Lower leg skin (tissue), 4 donors: ENCODE measurements at regions not wholly inside any gene's neighbourhood (a gene's known extent, or its start where the extent isn't known, plus 50 kb on each side); places are given as distances from the start of the nearest gene placed in this dataset.

Experiments
- DNase-seq, 2 donors: peaks; one replicate each; pipeline ENCODE4 v3.0.0-alpha.2; 2019; ENCODE audit warnings: low spot score in 2 of 2
- H3K4me3 ChIP-seq: fragments of 200-600 bp; sonication (generic); 2 replicates; pipeline ENCODE4 v1.5.1; 2017; ENCODE audit warnings: mild to moderate bottlenecking, low read depth; ENCODE audit not compliant: poor library complexity, severe bottlenecking
- POLR2A ChIP-seq, 2 donors: fragments of 450-650 bp; IDR thresholded peaks; one replicate each; pipeline ENCODE4 v1.6.1; 2016 to 2017; ENCODE audit warnings: antibody characterized with exemption in 2 of 2, mild to moderate bottlenecking in 1 of 2, moderate library complexity in 1 of 2
- WGBS, 2 donors: methylation state at CpG; one replicate each; pipeline ENCODE4 v1.1.5; 2018; 5-methylcytosine and 5-hydroxymethylcytosine counted together
- intact Hi-C: fragments of 100-400 bp; cut with DNase I; formaldehyde crosslinking; loops from one replicate; pipeline ENCODE4 v1.15.0; 2023; ENCODE audit warnings: low total_unique reads
- TF ChIP-seq, protein P1 (sequence below), 3 donors: fragments of 450-650 bp; IDR thresholded peaks; one replicate each; pipeline ENCODE4 v1.5.1; 2016; ENCODE audit warnings: antibody characterized with exemption in 3 of 3, mild to moderate bottlenecking in 3 of 3, moderate library complexity in 2 of 3

GRCh38 chr11:38791346-38791961 is 2193.4 kb upstream of the RAG2 start:
- DNase-seq, result no peak

DNA sequence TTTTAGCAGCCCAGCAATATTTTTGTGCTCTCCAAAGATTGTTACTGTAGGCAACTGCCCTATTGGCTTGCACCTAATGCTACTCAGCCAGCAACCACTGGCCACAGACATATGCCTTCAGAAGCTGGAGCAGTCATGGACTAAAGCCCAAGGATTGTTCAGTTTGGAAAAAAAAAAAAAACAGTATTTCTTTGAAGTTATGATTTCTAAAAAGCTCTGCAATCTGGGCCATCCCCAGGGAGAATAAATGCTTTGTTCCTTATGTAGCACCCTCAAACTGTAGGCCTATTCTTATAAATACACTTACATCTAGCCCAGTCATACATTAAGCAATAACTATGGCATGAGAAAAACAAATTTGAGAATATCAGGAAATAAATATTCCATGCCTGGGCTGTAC is 2190.5 kb upstream of the RAG2 start:
- DNase-seq, result no peak
- intact Hi-C loops, result no loop called here
- H3K4me3 ChIP-seq, result no peak overlapping the region
- TF ChIP-seq, protein P1, sequence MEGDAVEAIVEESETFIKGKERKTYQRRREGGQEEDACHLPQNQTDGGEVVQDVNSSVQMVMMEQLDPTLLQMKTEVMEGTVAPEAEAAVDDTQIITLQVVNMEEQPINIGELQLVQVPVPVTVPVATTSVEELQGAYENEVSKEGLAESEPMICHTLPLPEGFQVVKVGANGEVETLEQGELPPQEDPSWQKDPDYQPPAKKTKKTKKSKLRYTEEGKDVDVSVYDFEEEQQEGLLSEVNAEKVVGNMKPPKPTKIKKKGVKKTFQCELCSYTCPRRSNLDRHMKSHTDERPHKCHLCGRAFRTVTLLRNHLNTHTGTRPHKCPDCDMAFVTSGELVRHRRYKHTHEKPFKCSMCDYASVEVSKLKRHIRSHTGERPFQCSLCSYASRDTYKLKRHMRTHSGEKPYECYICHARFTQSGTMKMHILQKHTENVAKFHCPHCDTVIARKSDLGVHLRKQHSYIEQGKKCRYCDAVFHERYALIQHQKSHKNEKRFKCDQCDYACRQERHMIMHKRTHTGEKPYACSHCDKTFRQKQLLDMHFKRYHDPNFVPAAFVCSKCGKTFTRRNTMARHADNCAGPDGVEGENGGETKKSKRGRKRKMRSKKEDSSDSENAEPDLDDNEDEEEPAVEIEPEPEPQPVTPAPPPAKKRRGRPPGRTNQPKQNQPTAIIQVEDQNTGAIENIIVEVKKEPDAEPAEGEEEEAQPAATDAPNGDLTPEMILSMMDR (IDR thresholded peaks at IDR 0.05), result no peak
- no peak for TF ChIP-seq POLR2A (IDR thresholded peaks at IDR 0.05)

More at GRCh38 chr11:38791346-38791961, 2193.4 kb upstream of the RAG2 start:
- H3K4me3 ChIP-seq, result no peak overlapping the region
- TF ChIP-seq, protein P1 (IDR thresholded peaks at IDR 0.05), result no peak
- TF ChIP-seq POLR2A (IDR thresholded peaks at IDR 0.05), result no peak
- WGBS, 2 donors, result 34 to 39% methylated on average over 4 of the region's 4 CpGs
- intact Hi-C loops, result no loop called here

GRCh38 chr11:38784164-38784563 is 2186.1 kb upstream of the RAG2 start:
- no peak overlapping the region for H3K4me3 ChIP-seq
- intact Hi-C loops, result no loop called here
- TF ChIP-seq, protein P1 (IDR thresholded peaks at IDR 0.05), result no peak
- no peak for TF ChIP-seq POLR2A (IDR thresholded peaks at IDR 0.05)
- DNase-seq, result no peak
- WGBS, 2 donors, result 95 to 96% methylated on average over 2 of the region's 2 CpGs

GRCh38 chr11:38766796-38767195 is 2168.8 kb upstream of the RAG2 start:
- no peak overlapping the region for H3K4me3 ChIP-seq

DNA sequence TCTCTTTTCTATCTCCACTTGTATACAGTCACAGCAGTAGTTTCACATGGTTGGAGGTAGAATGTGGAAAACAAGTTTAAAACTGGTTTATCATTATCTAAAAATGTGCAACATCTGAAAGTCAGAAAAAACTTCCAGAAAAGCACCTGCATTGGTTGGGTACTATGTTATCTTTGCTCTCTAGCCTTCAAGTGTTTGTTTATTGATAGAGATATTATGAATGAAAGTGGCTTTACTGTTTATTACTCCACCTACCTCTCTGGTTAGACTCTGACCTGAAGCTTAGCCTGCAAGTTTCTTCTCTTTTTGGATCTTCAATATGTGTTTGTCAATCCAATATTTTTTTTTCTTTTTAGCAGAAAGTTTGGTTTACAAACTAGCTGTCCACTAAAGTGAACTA is 2161.4 kb upstream of the RAG2 start:
- intact Hi-C loops, result no loop called here
- TF ChIP-seq, protein P1 (IDR thresholded peaks at IDR 0.05), result no peak
- no peak for TF ChIP-seq POLR2A (IDR thresholded peaks at IDR 0.05)
- no peak overlapping the region for H3K4me3 ChIP-seq
- no peak for DNase-seq

More at GRCh38 chr11:38766796-38767195, 2168.8 kb upstream of the RAG2 start:
- intact Hi-C loops, result no loop called here
- TF ChIP-seq, protein P1 (IDR thresholded peaks at IDR 0.05), result no peak
- TF ChIP-seq POLR2A (IDR thresholded peaks at IDR 0.05), result no peak
- no peak for DNase-seq

DNA sequence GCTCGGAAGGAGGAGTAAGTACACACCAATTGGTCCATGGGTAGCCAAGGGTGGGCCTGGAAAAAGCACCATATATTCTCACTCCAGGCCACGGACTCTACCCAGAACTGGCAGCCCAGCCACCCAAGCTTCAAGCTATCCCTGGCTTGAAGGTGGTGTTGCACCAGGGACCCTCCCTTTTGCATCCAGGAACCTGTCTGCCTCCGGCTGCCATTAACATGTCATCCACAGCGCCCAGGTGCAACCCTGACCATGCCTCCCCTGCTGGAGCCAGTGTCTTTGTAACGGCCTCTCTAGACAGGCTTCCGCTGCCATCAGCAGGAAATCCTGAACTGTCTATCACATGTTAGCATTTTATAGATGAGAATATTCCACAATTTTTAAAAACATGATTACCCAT is 2158.5 kb upstream of the RAG2 start:
- TF ChIP-seq, protein P1 (IDR thresholded peaks at IDR 0.05), result no peak
- TF ChIP-seq POLR2A (IDR thresholded peaks at IDR 0.05), result no peak
- H3K4me3 ChIP-seq, result no peak overlapping the region
- 90 to 95% methylated on average over 6 of the region's 6 CpGs for WGBS, 2 donors
- intact Hi-C loops, result no loop called here
- no peak for DNase-seq
